Activated T-cell treated with anti-CD3 and anti-CD28 coated beads, Interleukin-2, amount 50 U/mL, for 24 hours (primary cell): ENCODE measurements at regions not wholly inside any gene's neighbourhood (a gene's known extent, or its start where the extent isn't known, plus 50 kb on each side); places are given as distances from the start of the nearest gene placed in this dataset.

Experiments used
- DNase-seq: peaks from one replicate; pipeline ENCODE4 v3.0.0-alpha.2; 2020
- H3K27ac Mint-ChIP-seq: 2 replicates; pipeline ENCODE4 v1.8.0; 2020; ENCODE audit warnings: mild to moderate bottlenecking, mixed read lengths
- H3K27me3 Mint-ChIP-seq: 2 replicates; pipeline ENCODE4 v1.8.0; 2020; ENCODE audit warnings: mixed read lengths
- H3K36me3 Mint-ChIP-seq: 2 replicates; pipeline ENCODE4 v1.8.0; 2020; ENCODE audit warnings: low read depth, mixed read lengths
- H3K4me1 Mint-ChIP-seq: 2 replicates; pipeline ENCODE4 v1.8.0; 2020; ENCODE audit warnings: low read depth, mixed read lengths
- H3K4me3 Mint-ChIP-seq: 2 replicates; pipeline ENCODE4 v1.8.0; 2020; ENCODE audit warnings: mild to moderate bottlenecking, moderate library complexity, mixed read lengths
- H3K9me3 Mint-ChIP-seq: 2 replicates; pipeline ENCODE4 v1.8.0; 2020; ENCODE audit warnings: mixed read lengths

- no peak overlapping the region for H3K27ac Mint-ChIP-seq
- DNase-seq, result no peak
- peaks cover 2% of the 10 kb centered on the region for H3K9me3 Mint-ChIP-seq
- H3K4me3 Mint-ChIP-seq, result no peak overlapping the region
- peaks cover 6% of the 10 kb centered on the region for H3K4me1 Mint-ChIP-seq
- peaks cover 15% of the 10 kb centered on the region for H3K27me3 Mint-ChIP-seq
- no peaks in the 10 kb centered on the region for H3K36me3 Mint-ChIP-seq
Measured at GRCh38 chr13:33362986-33363727, 77.6 kb upstream of the STARD13 start.

- DNase-seq, result no peak
- no peak overlapping the region for H3K4me3 Mint-ChIP-seq
- H3K9me3 Mint-ChIP-seq, result peaks cover 2% of the 10 kb centered on the region
- no peak overlapping the region for H3K27ac Mint-ChIP-seq
- peaks cover 8% of the 10 kb centered on the region for H3K4me1 Mint-ChIP-seq
- H3K27me3 Mint-ChIP-seq, result peaks cover 10% of the 10 kb centered on the region
- no peaks in the 10 kb centered on the region for H3K36me3 Mint-ChIP-seq
Measured at GRCh38 chr13:33364192-33364591, 78.6 kb upstream of the STARD13 start.

DNA sequence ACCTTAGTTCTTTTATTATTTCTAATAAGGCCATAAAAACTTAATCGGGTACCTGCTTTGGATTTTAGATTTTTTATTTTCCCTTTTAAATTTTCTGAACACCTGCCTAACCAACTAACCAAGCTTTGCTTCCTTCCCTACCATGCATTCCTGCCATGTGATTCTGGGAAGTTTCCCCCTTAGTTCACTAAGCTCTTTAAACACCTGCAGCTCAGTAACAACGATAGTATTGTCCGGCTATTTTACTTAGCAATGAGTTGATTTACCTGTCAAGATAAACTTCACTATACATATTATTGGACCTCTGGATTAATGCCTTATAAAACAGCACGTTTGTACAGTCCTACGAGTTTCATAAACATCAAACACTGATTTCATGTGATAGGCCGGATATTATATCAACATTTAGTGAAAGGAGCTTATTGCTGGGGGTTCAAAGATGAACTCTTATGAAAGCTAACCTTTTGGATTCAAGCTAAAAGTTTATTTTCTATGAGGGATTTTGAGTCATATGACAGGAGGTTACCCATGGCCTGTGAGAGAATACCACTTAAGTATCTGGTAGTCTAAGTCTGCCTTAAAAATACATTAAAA is 81.0 kb upstream of the STARD13 start:
- Mint-ChIP-seq H3K4me1 (peaks cover 8% of the 10 kb centered on the region), H3K9me3 (no peaks in the 10 kb centered on the region), H3K4me3 (no peak overlapping the region), H3K36me3 (no peaks in the 10 kb centered on the region), H3K27me3 (peaks cover 6% of the 10 kb centered on the region), H3K27ac (no peak overlapping the region)
- DNase-seq, result no peak

DNA sequence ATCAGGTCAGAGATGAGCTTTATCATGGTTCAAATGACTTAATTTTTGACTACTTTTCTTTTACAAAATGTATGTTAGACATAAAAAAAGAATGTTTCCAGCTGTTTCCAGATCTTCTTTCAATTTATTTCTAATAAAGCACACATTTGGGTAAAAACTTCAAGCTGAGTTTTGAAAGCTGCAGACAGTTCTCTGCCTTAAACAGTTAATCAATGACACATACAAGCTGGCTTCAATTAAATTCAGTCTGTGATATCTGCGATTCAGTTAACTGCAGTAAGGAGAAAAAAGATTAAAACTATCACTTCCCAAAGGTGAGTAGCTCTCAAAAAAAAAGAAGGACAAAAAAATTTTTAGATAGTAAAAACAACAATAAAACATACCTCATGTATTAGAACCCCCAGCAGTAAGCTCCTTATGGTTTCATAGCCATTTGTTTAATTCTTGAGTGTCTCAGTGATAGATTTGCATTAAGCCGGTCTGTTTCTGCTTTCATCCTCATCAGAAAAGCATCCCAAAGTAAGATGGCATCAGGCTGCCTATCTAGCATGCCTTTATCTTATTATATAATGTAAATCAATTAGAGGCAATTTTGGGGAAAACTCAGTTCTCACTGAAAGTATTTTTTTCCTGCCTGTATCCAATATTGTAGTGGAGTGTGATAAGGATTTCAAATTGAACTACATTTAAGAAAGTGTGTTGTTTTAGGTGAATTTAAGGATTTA is 81.8 kb upstream of the STARD13 start:
- Mint-ChIP-seq H3K4me1 (peaks cover 8% of the 10 kb centered on the region), H3K36me3 (no peaks in the 10 kb centered on the region), H3K9me3 (no peaks in the 10 kb centered on the region), H3K4me3 (no peak overlapping the region), H3K27ac (no peak overlapping the region), H3K27me3 (peaks cover 6% of the 10 kb centered on the region)
- no peak for DNase-seq

- no peak for DNase-seq
- no peak overlapping the region for H3K4me3 Mint-ChIP-seq
- no peak overlapping the region for H3K27ac Mint-ChIP-seq
- H3K9me3 Mint-ChIP-seq, result no peaks in the 10 kb centered on the region
- no peaks in the 10 kb centered on the region for H3K36me3 Mint-ChIP-seq
- peaks cover 8% of the 10 kb centered on the region for H3K4me1 Mint-ChIP-seq
- peaks cover 6% of the 10 kb centered on the region for H3K27me3 Mint-ChIP-seq
Measured at GRCh38 chr13:33367926-33368325, 82.4 kb upstream of the STARD13 start.

DNA sequence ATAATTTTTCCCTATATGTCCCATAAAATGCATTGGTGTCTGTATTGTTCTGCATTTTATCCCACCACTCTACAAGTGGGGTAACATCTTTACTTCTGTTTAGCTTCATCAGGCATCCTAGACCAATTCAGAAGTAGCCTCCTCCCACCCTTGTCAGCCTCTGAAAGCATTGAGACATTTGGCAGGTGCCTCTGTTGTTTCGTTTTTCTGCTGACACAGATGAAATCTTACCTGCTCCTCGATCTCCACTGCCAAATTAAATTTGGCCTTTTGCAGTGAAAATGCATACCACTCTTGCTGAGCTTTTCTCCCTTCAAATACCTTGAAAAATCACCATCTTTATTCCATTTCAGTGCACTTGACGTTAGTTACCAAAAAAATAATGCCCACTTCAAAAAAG is 83.5 kb upstream of the STARD13 start:
- no peaks in the 10 kb centered on the region for H3K9me3 Mint-ChIP-seq
- no peak overlapping the region for H3K27ac Mint-ChIP-seq
- H3K36me3 Mint-ChIP-seq, result no peaks in the 10 kb centered on the region
- H3K4me1 Mint-ChIP-seq, result peaks cover 8% of the 10 kb centered on the region
- no peak overlapping the region for H3K4me3 Mint-ChIP-seq
- DNase-seq, result no peak
- no peaks in the 10 kb centered on the region for H3K27me3 Mint-ChIP-seq

DNA sequence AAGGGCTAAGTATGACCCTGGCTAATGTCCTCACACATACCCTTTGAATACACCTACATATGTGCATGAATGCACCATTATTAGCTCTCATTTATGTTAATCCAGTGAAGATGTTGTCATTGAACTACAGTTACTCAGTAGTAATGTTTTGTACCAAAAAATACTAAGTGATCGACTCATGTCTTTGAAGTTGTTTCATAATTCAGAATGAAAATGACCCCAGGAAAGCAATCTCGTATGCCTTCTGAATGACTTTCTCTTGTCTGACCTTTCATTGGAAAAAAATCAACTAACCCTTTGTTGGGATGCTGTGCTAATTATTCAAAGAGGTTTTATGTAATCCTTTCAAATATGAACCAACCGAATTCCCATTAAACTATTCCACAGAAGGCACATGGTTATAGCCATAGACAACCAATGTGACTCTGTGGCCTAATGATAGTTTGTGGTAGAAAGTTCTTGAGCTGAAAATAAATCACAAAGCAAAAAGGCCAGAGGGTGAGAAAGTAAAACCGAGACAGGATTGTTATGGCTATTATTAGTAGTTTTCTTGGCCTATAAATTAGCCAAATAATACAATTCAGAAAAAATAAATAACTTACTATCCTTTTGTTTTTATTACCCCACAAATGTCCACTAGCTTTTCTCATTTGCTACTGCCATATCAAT is 86.8 kb upstream of the STARD13 start:
- Mint-ChIP-seq H3K27me3 (no peaks in the 10 kb centered on the region), H3K4me3 (no peak overlapping the region), H3K9me3 (no peaks in the 10 kb centered on the region), H3K36me3 (no peaks in the 10 kb centered on the region), H3K4me1 (peaks cover 8% of the 10 kb centered on the region), H3K27ac (no peak overlapping the region)
- DNase-seq, result no peak

DNA sequence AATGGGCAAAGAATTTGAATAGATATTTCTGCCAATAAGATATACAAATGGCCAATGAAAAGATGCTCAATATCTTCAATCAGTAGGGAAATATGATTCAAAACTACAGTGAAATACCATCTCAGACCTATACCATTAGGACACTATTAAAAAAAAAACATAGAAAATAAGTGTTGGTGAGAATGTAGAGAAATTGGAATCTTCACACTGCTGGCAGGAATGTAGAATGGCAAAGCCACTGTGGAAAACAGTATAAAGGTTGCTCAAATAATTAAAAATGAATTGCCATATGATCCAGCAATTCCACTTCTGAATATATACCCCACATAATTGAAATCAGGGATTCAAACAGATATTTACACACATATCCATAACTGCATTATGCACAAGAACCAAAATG is 88.1 kb upstream of the STARD13 start:
- Mint-ChIP-seq H3K27me3 (peaks cover 4% of the 10 kb centered on the region), H3K4me3 (no peak overlapping the region), H3K9me3 (no peaks in the 10 kb centered on the region), H3K4me1 (no peaks in the 10 kb centered on the region), H3K36me3 (no peaks in the 10 kb centered on the region), H3K27ac (no peak overlapping the region)
- DNase-seq, result no peak

DNA sequence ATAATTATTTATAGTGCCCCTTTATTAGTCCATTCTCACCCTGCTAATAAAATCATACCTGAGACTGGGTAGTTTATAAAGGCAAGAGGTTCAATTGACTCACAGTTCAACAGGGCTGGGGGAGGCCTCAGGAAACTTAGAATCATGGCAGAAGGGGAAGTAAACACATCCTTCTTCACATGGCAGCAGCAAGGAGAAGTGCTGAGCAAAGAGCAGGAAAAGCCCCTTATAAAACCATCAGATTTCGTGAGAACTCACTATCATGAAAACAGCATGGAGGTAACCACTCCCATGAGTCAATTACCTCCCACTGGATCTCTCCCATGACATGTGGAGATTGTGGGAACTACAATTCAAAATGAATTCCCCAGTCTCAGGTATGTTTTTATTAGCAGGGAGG is 89.9 kb upstream of the STARD13 start:
- Mint-ChIP-seq H3K27ac (no peak overlapping the region), H3K4me3 (no peak overlapping the region), H3K36me3 (no peaks in the 10 kb centered on the region), H3K4me1 (no peaks in the 10 kb centered on the region), H3K27me3 (peaks cover 4% of the 10 kb centered on the region), H3K9me3 (no peaks in the 10 kb centered on the region)
- no peak for DNase-seq

DNA sequence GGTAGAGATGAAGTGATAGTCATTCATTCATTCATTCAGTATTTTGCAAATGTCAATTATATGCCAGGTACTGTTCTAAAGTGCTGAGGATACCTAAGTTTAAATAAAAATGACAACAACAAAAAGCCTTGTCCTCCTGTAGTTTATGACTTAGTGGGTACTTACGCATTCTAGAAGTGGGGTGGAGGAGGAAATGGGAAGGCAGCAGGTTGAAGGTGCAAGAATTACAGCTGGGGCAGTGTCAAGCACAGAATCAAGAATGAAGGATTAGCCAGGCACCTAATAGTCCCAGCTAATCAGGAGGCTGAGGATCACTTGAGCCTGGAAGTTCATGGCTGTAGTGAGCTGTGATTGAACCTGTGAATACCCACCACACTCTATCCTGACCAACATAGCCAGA is 90.7 kb upstream of the STARD13 start:
- Mint-ChIP-seq H3K27ac (no peak overlapping the region), H3K9me3 (no peaks in the 10 kb centered on the region), H3K4me3 (no peak overlapping the region), H3K4me1 (no peaks in the 10 kb centered on the region), H3K27me3 (peaks cover 4% of the 10 kb centered on the region), H3K36me3 (no peaks in the 10 kb centered on the region)
- DNase-seq, result no peak

GRCh38 chr13:33377411-33377810 is 91.9 kb upstream of the STARD13 start:
- Mint-ChIP-seq H3K4me3 (no peak overlapping the region), H3K4me1 (no peaks in the 10 kb centered on the region), H3K27ac (no peak overlapping the region)

GRCh38 chr13:33377825-33378224 is 92.3 kb upstream of the STARD13 start:
- no peak overlapping the region for H3K4me3 Mint-ChIP-seq

More at GRCh38 chr13:33377411-33377810, 91.9 kb upstream of the STARD13 start:
- Mint-ChIP-seq H3K27me3 (peaks cover 4% of the 10 kb centered on the region), H3K9me3 (no peaks in the 10 kb centered on the region), H3K36me3 (no peaks in the 10 kb centered on the region)
- no peak for DNase-seq

DNA sequence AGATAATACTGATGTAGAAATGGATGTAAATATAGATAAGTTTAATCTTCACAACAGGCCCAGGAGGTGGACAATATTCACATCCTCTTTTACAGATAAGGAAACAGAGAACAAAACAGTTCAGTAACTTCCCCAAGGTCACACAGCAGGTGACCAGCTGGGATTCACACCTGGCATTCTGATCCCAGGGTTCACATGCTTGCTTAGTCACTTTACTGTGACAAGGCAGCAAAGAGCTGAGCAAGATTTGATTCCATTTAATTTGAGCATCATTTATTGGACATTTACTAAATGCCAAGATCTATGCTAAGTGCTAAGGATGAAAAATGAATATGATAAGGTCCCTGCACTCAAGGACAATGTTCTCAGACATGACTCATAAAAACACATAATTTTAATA is 94.1 kb upstream of the STARD13 start:
- Mint-ChIP-seq H3K9me3 (no peaks in the 10 kb centered on the region), H3K36me3 (no peaks in the 10 kb centered on the region), H3K27me3 (peaks cover 7% of the 10 kb centered on the region), H3K4me1 (no peaks in the 10 kb centered on the region), H3K4me3 (no peak overlapping the region), H3K27ac (no peak overlapping the region)
- no peak for DNase-seq

More at GRCh38 chr13:33377825-33378224, 92.3 kb upstream of the STARD13 start:
- peaks cover 4% of the 10 kb centered on the region for H3K27me3 Mint-ChIP-seq
- DNase-seq, result no peak
- no peaks in the 10 kb centered on the region for H3K9me3 Mint-ChIP-seq
- H3K36me3 Mint-ChIP-seq, result no peaks in the 10 kb centered on the region
- no peaks in the 10 kb centered on the region for H3K4me1 Mint-ChIP-seq
- H3K27ac Mint-ChIP-seq, result no peak overlapping the region

DNA sequence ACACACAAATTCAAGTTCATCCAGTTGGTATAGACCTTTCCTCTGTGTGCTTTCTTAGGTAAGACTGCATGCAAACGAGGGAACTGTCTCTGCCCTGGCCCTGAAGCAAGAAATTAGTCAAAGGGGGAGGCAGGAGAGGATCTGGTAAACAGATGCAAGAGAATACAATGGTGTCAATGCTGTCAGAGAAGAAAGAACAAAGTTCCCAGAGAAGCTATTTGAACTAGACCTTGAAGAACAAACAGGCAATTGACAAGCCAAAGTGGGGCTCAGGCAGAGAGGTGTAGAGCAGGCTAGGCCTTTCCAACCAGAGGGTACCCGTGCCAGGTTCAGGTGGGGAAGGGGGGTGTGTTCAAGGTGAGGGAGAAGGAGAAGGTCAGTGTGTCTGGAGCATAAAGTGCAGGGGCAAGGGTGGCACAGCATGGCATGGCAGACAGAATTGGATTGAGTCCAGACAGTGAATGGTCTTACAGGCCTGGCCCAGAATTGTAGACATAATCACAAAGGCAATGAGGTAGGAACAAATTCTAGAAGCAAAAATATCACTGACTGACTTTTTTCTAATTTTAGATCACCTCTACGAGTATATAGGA is 95.0 kb upstream of the STARD13 start:
- Mint-ChIP-seq H3K27ac (no peak overlapping the region), H3K9me3 (no peaks in the 10 kb centered on the region), H3K36me3 (no peaks in the 10 kb centered on the region), H3K27me3 (peaks cover 7% of the 10 kb centered on the region), H3K4me1 (no peaks in the 10 kb centered on the region), H3K4me3 (no peak overlapping the region)
- DNase-seq, result no peak
